HG03159 (cell line): ENCODE measurements at regions not wholly inside any gene's neighbourhood (a gene's known extent, or its start where the extent isn't known, plus 50 kb on each side); places are given as distances from the start of the nearest gene placed in this dataset.
"Not testable (repeated sequence)": the region's sequence is repeated elsewhere in the genome, so short reads cannot be mapped to it uniquely, and the experiment has no call there.

ENCODE experiments used
- ATAC-seq: cut with Tn5 transposase; IDR thresholded peaks from one replicate; pipeline ENCODE4 v1.9.1; 2021; ENCODE audit warnings: mild to moderate bottlenecking, moderate library complexity; ENCODE audit not compliant: unreplicated experiment

- no peak for ATAC-seq
Observed at GRCh38 chr14:29982171-29982570, 54.5 kb upstream of the PRKD1 start.

- no peak for ATAC-seq
Observed at GRCh38 chr14:29982993-29983392, 55.3 kb upstream of the PRKD1 start.

- ATAC-seq, result not testable (repeated sequence)
Observed at GRCh38 chr14:29990344-29990857, 62.8 kb upstream of the PRKD1 start.

- ATAC-seq, result no peak
Observed at GRCh38 chr14:29990993-29991392, 63.3 kb upstream of the PRKD1 start.

GRCh38 chr14:29993143-29993542 lies 65.5 kb upstream of the PRKD1 start:
- ATAC-seq, result no peak

GRCh38 chr14:29999013-29999539 lies 71.4 kb upstream of the PRKD1 start:
- ATAC-seq, result no peak

GRCh38 chr14:30002859-30003258 lies 75.2 kb upstream of the PRKD1 start:
- no peak for ATAC-seq

- no peak for ATAC-seq
Observed at GRCh38 chr14:30005114-30005808, 77.6 kb upstream of the PRKD1 start.

- no peak for ATAC-seq
Observed at GRCh38 chr14:30006695-30007094, 79.0 kb upstream of the PRKD1 start.

- ATAC-seq, result no peak
Observed at GRCh38 chr14:30015489-30015888, 87.8 kb upstream of the PRKD1 start.

GRCh38 chr14:30016002-30016401 lies 88.4 kb upstream of the PRKD1 start:
- no peak for ATAC-seq

GRCh38 chr14:30017370-30017993 lies 89.8 kb upstream of the PRKD1 start:
- no peak for ATAC-seq

- ATAC-seq, result no peak
Observed at GRCh38 chr14:30020271-30020670, 92.6 kb upstream of the PRKD1 start.

- no peak for ATAC-seq
Observed at GRCh38 chr14:30020687-30021086, 93.0 kb upstream of the PRKD1 start.

GRCh38 chr14:30023350-30023749 lies 95.7 kb upstream of the PRKD1 start:
- ATAC-seq, result not testable (repeated sequence)

- ATAC-seq, result no peak
Observed at GRCh38 chr14:30034152-30034551, 106.5 kb upstream of the PRKD1 start.

GRCh38 chr14:30035361-30035760 lies 107.7 kb upstream of the PRKD1 start:
- no peak for ATAC-seq

GRCh38 chr14:30045720-30046119 lies 118.1 kb upstream of the PRKD1 start:
- ATAC-seq, result no peak

- ATAC-seq, result no peak
Observed at GRCh38 chr14:30053103-30053502, 125.5 kb upstream of the PRKD1 start.

GRCh38 chr14:30054201-30054600 lies 126.6 kb upstream of the PRKD1 start:
- ATAC-seq, result no peak

GRCh38 chr14:30058401-30058800 lies 130.8 kb upstream of the PRKD1 start:
- no peak for ATAC-seq

- ATAC-seq, result no peak
Observed at GRCh38 chr14:30063746-30064145, 136.1 kb upstream of the PRKD1 start.
